Urothelium cell line (cell line): ENCODE measurements at regions not wholly inside any gene's neighbourhood (a gene's known extent, or its start where the extent isn't known, plus 50 kb on each side); places are given as distances from the start of the nearest gene placed in this dataset.

Experiments used
- DNase-seq: peaks from one replicate; pipeline ENCODE4 v3.0.0; 2011; ENCODE audit warnings: low spot score, mixed read lengths
- FAIRE-seq: peaks from 2 replicates; lab custom pipeline; 2011; peaks lifted over from hg19 to GRCh38; lab: Jason Lieb, UNC

GRCh38 chr5:74083096-74083791, 457.2 kb downstream of the ARHGEF28 start:
- DNase-seq (no peak), FAIRE-seq (no peak)

DNA sequence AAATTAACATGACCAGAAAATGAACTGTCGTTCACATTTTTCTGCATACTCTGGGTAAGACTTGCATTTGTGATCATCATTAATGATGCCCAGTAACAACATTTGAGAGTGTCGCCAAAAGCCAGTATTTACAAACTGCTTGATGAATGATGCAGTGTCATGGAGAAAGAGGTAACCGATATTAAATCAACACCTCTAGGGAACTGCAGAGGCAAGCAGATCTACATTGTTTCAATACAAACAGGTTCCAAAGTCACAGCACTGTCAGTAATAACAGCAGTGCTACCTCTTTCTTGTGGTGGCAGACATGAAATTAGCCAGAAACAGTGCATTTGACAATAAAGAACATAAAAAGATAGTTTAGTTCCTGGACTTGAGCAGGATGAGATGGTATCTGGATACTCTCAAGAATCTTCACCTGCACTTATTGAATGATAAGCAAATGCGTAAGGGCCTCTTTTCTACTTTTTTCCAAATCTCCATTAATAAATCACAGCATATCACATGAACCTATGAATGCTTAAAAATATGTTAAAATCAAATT, 456.6 kb downstream of the ARHGEF28 start:
- FAIRE-seq (no peak), DNase-seq (no peak)

GRCh38 chr5:74081126-74081525, 455.1 kb downstream of the ARHGEF28 start:
- FAIRE-seq (no peak), DNase-seq (no peak)

- no peak for FAIRE-seq
- no peak for DNase-seq
Measured at GRCh38 chr5:74079971-74080556, 454.1 kb downstream of the ARHGEF28 start.

DNA sequence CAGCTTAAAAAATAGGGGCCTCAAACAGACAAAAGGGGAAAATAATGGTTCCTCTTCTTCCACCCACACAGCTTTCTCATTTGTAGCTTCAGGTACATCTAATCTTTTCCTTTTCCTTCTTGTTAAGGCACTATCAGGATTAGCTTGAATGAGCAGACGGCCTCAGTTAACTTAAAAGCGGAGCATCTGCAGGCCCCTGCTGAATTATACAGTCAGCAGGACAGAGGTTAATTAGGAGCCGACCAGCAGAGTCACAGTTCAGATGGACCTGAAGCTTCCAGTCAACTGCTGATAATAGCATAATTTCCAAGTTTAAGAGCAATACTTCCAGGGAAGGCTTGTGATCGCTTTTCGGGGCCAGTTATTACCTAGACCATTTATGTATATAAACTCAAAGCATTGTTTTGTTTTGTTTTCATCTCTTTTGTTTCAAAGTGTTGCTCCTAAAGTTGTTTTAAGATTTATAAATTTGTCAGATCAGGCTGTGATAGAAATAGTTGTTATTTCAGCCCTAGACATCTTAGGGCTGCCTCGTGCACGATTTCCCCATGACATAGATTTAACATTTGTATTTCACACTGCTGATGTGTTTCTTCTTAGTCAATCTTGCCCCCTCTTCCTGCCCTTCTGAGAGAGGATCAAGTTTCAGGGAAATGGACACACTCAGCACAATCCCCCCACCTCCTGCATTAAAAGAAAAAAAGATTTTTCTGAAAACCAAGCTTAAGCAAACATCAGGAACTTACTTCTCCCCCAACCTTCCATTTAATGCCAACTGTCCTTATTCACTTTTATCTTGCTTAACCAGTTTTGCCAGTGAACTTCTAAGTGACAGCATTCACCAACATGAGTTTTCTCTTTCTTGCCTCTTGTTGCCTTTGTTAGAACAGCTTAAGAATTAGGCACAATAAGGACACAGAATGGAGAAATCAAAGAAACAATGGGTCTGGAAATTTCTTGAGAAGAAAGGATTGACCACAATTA, 449.8 kb downstream of the ARHGEF28 start:
- no peak for FAIRE-seq

GRCh38 chr5:74074111-74074510, 448.1 kb downstream of the ARHGEF28 start:
- no peak for DNase-seq
- FAIRE-seq = no peak

More for the DNA sequence above, 449.8 kb downstream of the ARHGEF28 start:
- DNase-seq = no peak

GRCh38 chr5:74073257-74073656, 447.3 kb downstream of the ARHGEF28 start:
- FAIRE-seq = no peak
- no peak for DNase-seq

GRCh38 chr5:74072646-74073045, 446.6 kb downstream of the ARHGEF28 start:
- no peak for FAIRE-seq
- DNase-seq = no peak

DNA sequence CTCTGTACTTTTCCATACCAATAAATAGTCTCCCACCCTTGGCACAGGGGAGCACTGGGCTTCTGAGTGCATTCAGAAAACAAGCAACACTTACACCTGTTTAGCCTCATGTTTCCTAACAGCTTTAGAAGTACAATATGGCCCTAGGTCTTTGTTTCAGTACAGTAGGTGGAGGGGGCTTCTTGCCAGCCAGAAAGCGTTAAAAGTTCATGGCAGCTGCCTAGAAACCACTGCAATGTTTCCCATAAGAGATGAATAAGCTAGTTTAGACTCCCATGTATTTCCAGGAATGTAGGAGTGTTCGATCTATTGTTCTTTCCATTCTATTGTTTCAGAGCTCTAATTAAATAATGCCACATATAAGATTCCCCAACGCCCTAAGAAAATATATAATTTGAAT, 444.8 kb downstream of the ARHGEF28 start:
- DNase-seq (no peak), FAIRE-seq (no peak)

GRCh38 chr5:74069741-74070140, 443.7 kb downstream of the ARHGEF28 start:
- no peak for DNase-seq

GRCh38 chr5:74067748-74068541, 441.9 kb downstream of the ARHGEF28 start:
- FAIRE-seq (no peak), DNase-seq (peak; percentile 41)

More at GRCh38 chr5:74069741-74070140, 443.7 kb downstream of the ARHGEF28 start:
- FAIRE-seq = no peak

DNA sequence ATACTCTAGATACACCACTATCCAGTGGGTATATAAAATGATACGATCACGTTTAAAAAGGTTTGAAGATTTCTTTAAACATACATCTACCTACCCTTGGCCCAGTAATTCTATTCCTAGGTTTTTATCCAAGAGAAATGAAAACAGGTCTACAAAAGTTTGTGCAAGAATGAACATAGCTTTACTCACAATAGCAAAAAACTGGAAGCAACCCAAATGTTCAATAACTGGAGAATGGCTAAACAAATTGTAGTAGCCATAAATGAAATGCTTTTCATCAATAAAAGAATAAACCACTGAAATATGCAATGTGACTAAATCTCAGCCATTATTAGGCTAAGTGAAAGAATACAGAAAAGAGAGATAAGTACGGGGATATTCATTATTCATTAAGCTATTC, 438.9 kb downstream of the ARHGEF28 start:
- FAIRE-seq (no peak), DNase-seq (no peak)

GRCh38 chr5:74064225-74064624, 438.2 kb downstream of the ARHGEF28 start:
- no peak for DNase-seq
- FAIRE-seq = no peak

- DNase-seq = peak; percentile 63
- peak; percentile 72 for FAIRE-seq
Measured at GRCh38 chr5:74063821-74064220, 437.8 kb downstream of the ARHGEF28 start.

GRCh38 chr5:74063346-74063745, 437.4 kb downstream of the ARHGEF28 start:
- DNase-seq = no peak
- no peak for FAIRE-seq

- FAIRE-seq = peak; percentile 55
- DNase-seq = no peak
Measured at GRCh38 chr5:74061292-74061691, 435.3 kb downstream of the ARHGEF28 start.

DNA sequence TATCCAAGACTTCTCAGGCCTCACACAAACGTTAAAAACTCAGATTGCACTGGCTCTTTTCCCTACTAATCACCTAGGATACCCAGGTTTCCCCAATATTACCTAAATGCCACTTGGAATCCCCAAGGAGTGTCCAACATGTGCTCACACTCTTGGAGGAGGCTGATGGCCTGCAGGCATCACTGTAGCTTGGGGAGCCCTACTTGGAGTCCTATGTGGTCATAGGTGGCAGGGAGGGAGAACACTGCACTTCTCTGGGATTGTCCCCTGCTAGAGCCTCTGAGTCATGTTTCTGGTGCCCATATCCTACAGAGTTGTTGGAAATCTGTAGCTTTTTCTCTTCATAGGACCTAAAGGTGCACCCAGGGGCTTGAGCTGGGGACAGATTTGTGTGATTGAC, 433.7 kb downstream of the ARHGEF28 start:
- no peak for FAIRE-seq
- no peak for DNase-seq

DNA sequence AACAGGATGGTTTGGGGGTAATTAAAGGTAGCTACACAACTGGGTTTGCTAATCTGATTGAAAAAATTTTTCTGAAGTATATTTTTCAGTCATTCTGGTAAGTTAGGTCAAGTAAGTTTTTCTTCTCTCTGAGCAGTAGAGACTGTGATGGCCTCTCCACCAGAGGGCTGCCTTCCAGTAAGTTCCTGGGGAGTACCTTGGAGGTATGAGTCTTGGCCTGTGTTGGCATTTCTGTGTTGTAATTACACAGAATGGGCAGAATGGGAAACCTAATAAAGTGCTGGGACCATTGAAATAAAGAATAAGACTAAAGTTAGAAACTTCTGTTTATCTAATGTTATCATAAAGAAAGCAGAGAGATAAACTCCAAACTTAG, 430.8 kb downstream of the ARHGEF28 start:
- FAIRE-seq (no peak), DNase-seq (no peak)

DNA sequence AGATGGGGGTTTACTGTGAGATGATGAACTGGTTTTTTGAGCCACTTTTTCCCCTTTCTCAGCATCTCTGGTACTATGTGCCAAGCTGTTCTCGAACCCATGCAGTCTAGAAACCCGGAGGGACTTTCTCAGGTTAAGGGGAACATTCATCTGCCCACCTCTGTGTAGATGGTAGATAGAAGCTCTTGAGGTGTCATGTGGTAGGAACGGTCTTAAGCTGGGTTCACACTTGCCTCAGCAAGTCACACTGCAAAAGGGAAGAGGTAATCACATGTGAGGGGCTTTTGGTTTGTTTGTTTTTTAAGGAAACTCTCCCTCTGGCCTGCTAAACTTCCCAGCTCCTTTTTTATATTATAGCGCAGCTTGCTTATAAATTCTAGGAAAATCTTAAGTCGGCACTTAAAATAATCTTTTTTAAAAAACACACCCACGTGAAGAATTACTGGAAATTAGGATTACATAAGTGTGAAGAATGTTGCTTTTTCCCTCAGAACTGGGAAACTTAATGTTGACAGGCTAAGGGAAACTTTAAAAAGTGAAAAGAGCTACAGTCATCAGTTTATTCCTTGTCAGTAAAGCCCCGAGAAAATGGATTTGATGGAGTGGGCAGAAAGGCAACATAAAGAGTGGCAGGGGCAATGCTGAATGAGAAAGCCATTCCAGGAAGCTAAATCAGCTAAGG, 430.3 kb downstream of the ARHGEF28 start:
- DNase-seq (no peak), FAIRE-seq (no peak)
